GM23338 (cell line): ENCODE measurements at regions not wholly inside any gene's neighbourhood (a gene's known extent, or its start where the extent isn't known, plus 50 kb on each side); places are given as distances from the start of the nearest gene placed in this dataset.

Experiments
- ATAC-seq: fragments of 200-7000 bp; cut with Tn5 transposase; 3 replicates; pipeline ENCODE4 v1.9.1; 2020
- DNase-seq: peaks from one replicate; pipeline ENCODE4 v3.0.0-alpha.2; 2015; ENCODE audit warnings: low spot score
- H2AFZ ChIP-seq: fragments of 200-600 bp; sonication (generic); 2 replicates; pipeline ENCODE4 v1.8.0; 2016; ENCODE audit warnings: antibody characterized with exemption, mild to moderate bottlenecking, moderate library complexity
- H3F3A ChIP-seq: fragments of 200-600 bp; sonication (generic); replicated peaks from 2 replicates; pipeline ENCODE4 v1.8.0; 2017; ENCODE audit warnings: antibody characterized with exemption, mixed run types, low read depth
- H3K27ac ChIP-seq: fragments of 200-600 bp; sonication (generic); 2 replicates; pipeline ENCODE4 v1.6.1; 2016; ENCODE audit warnings: low read depth
- H3K27me3 ChIP-seq: fragments of 200-600 bp; sonication (generic); 2 replicates; pipeline ENCODE4 v1.8.0; 2016; ENCODE audit warnings: mild to moderate bottlenecking, mixed run types, moderate library complexity; ENCODE audit not compliant: insufficient read depth
- H3K36me3 ChIP-seq: fragments of 200-600 bp; sonication (generic); 2 replicates; pipeline ENCODE4 v1.8.0; 2016; ENCODE audit warnings: mild to moderate bottlenecking; ENCODE audit not compliant: insufficient read depth
- H3K4me1 ChIP-seq: fragments of 200-600 bp; sonication (generic); 2 replicates; pipeline ENCODE4 v1.8.0; 2016; ENCODE audit warnings: mild to moderate bottlenecking, moderate library complexity; ENCODE audit not compliant: insufficient read depth
- H3K4me2 ChIP-seq: fragments of 200-600 bp; sonication (generic); 2 replicates; pipeline ENCODE4 v1.7.1; 2017; ENCODE audit warnings: mixed run types
- H3K4me3 ChIP-seq: fragments of 200-600 bp; sonication (generic); 2 replicates; pipeline ENCODE4 v1.6.1; 2016; ENCODE audit warnings: mixed run types
- H3K79me2 ChIP-seq: fragments of 200-600 bp; sonication (generic); replicated peaks from 2 replicates; pipeline ENCODE4 v1.8.0; 2017; ENCODE audit warnings: mild to moderate bottlenecking; ENCODE audit not compliant: insufficient read depth
- H3K9me2 ChIP-seq: fragments of 200-600 bp; sonication (generic); 2 replicates; pipeline ENCODE4 v1.8.0; 2017; ENCODE audit not compliant: insufficient read depth
- H4K20me1 ChIP-seq: fragments of 200-600 bp; sonication (generic); replicated peaks from 2 replicates; pipeline ENCODE4 v1.8.0; 2017; ENCODE audit warnings: mild to moderate bottlenecking; ENCODE audit not compliant: insufficient read depth
- H3K27ac Mint-ChIP-seq: 2 replicates; pipeline ENCODE4 v1.8.0; 2020; ENCODE audit warnings: inconsistent platforms, mild to moderate bottlenecking, moderate library complexity, mixed read lengths
- H3K27me3 Mint-ChIP-seq: 3 replicates; pipeline ENCODE4 v1.8.0; 2022; ENCODE audit warnings: low read depth, mild to moderate bottlenecking, moderate library complexity, mixed read lengths, inconsistent platforms; ENCODE audit not compliant: insufficient read depth, poor library complexity
- H3K36me3 Mint-ChIP-seq: 3 replicates; pipeline ENCODE4 v1.8.0; 2021; ENCODE audit warnings: low read depth, mild to moderate bottlenecking, inconsistent platforms, moderate library complexity, mixed read lengths
- H3K4me1 Mint-ChIP-seq: 3 replicates; pipeline ENCODE4 v1.8.0; 2020; ENCODE audit warnings: mild to moderate bottlenecking, inconsistent platforms, mixed read lengths
- H3K4me3 Mint-ChIP-seq: 3 replicates; pipeline ENCODE4 v1.8.0; 2021; ENCODE audit warnings: moderate library complexity, mild to moderate bottlenecking, inconsistent platforms, mixed read lengths
- H3K9me3 Mint-ChIP-seq: 3 replicates; pipeline ENCODE4 v1.8.0; 2020; ENCODE audit warnings: moderate library complexity, mild to moderate bottlenecking, inconsistent platforms, mixed read lengths
- CREB1 ChIP-seq: fragments of 250-450 bp; sonication (Bioruptor Pico); IDR thresholded peaks from 2 replicates; pipeline ENCODE4 v1.5.0; 2020; ENCODE audit warnings: low read depth, mild to moderate bottlenecking, moderate library complexity
- CTCF ChIP-seq, 2 experiments: fragments of 200-600 bp in 1 of 2; sonication (generic) in 1 of 2; conservative IDR thresholded peaks; 2 replicates each; pipeline versions ENCODE4 v1.5.1 to v1.6.1; 2016 to 2017; ENCODE audit warnings: antibody characterized with exemption in 2 of 2, low read depth in 2 of 2, mild to moderate bottlenecking in 2 of 2, moderate library complexity in 1 of 2
- ETS1 ChIP-seq: IDR thresholded peaks from 2 replicates; pipeline ENCODE4 v1.6.1; 2016; ENCODE audit warnings: antibody characterized with exemption
- EZH2phosphoT487 ChIP-seq: fragments of 200-600 bp; sonication (generic); IDR thresholded peaks from one replicate; pipeline ENCODE4 v1.8.1; 2018; ENCODE audit warnings: antibody characterized with exemption; ENCODE audit not compliant: unreplicated experiment
- JUNB ChIP-seq: IDR thresholded peaks from one replicate; pipeline ENCODE4 v1.6.1; 2016; ENCODE audit warnings: antibody characterized with exemption; ENCODE audit not compliant: unreplicated experiment
- REST ChIP-seq: IDR thresholded peaks from one replicate; pipeline ENCODE4 v1.6.1; 2018; ENCODE audit warnings: antibody characterized with exemption; ENCODE audit not compliant: unreplicated experiment
- ZNF114 ChIP-seq: fragments of 250-450 bp; sonication (Bioruptor Pico); IDR thresholded peaks from 2 replicates; pipeline ENCODE4 v1.5.0; 2020; ENCODE audit warnings: mild to moderate bottlenecking, moderate library complexity
- ZNF462 ChIP-seq: fragments of 250-450 bp; sonication (Bioruptor Pico); IDR thresholded peaks from 2 replicates; pipeline ENCODE4 v1.5.0; 2020; ENCODE audit warnings: mild to moderate bottlenecking, moderate library complexity

- ATAC-seq, result no peak
- no peak overlapping the region for H3K4me3 ChIP-seq
- Mint-ChIP-seq H3K36me3 (no peaks in the 10 kb centered on the region), H3K4me3 (no peak overlapping the region), H3K27me3 (no peaks in the 10 kb centered on the region), H3K4me1 (no peaks in the 10 kb centered on the region; the same call in 2 of the 3 replicates), H3K27ac (no peak overlapping the region), H3K9me3 (no peaks in the 10 kb centered on the region)
- H4K20me1 ChIP-seq, result no peaks in the 10 kb centered on the region
- no peak overlapping the region for H3K27ac ChIP-seq
- H3K79me2 ChIP-seq, result no peaks in the 10 kb centered on the region
- H2AFZ ChIP-seq, result no peak overlapping the region
- no peaks in the 10 kb centered on the region for H3K27me3 ChIP-seq
- no peaks in the 10 kb centered on the region for H3F3A ChIP-seq
- no peaks in the 10 kb centered on the region for H3K36me3 ChIP-seq
- H3K4me1 ChIP-seq, result no peaks in the 10 kb centered on the region
- DNase-seq, result no peak
- H3K4me2 ChIP-seq, result no peak overlapping the region
- TF ChIP-seq CREB1 (no peak), EZH2phosphoT487 (no peak), REST (no peak), ZNF114 (no peak), ETS1 (no peak), CTCF (conservative IDR thresholded peaks at IDR 0.05; ENCODE audit: low read depth in 2 of 2) (no peak)
- H3K9me2 ChIP-seq, result no peaks in the 10 kb centered on the region
Observed at GRCh38 chr15:31544361-31544760, 217.7 kb downstream of the KLF13 start.

- no peak for DNase-seq
- Mint-ChIP-seq H3K27ac (no peak overlapping the region), H3K4me1 (no peaks in the 10 kb centered on the region; the same call in 2 of the 3 replicates), H3K27me3 (no peaks in the 10 kb centered on the region), H3K4me3 (no peak overlapping the region), H3K9me3 (no peaks in the 10 kb centered on the region), H3K36me3 (no peaks in the 10 kb centered on the region)
- Histone ChIP-seq H3K4me2 (no peak overlapping the region), H3F3A (no peaks in the 10 kb centered on the region), H3K27me3 (no peaks in the 10 kb centered on the region), H3K4me3 (no peak overlapping the region), H2AFZ (no peak overlapping the region), H3K9me2 (no peaks in the 10 kb centered on the region), H3K27ac (no peak overlapping the region), H3K4me1 (no peaks in the 10 kb centered on the region), H3K79me2 (no peaks in the 10 kb centered on the region), H4K20me1 (no peaks in the 10 kb centered on the region), H3K36me3 (no peaks in the 10 kb centered on the region)
- no peak for ATAC-seq
- TF ChIP-seq JUNB (no peak), ZNF462 (CRISPR knock-in tag) (no peak)
Observed at GRCh38 chr15:31545257-31545656, 218.6 kb downstream of the KLF13 start.
